ENCODE measurements at regions not wholly inside any gene's neighbourhood (a gene's known extent, or its start where the extent isn't known, plus 50 kb on each side); places are given as distances from the start of the nearest gene placed in this dataset.
A peak's percentile ranks its signal among the peaks of the same experiment; 100 is the strongest.

- DNase-seq: no peak
These were observed 290.3 kb downstream of the NSG2 start for GRCh38 chr5:174335682-174336364.

- DNase-seq: no peak
These were observed 291.0 kb downstream of the NSG2 start for GRCh38 chr5:174336479-174336878.

- no peak for DNase-seq
These were observed 292.0 kb downstream of the NSG2 start for GRCh38 chr5:174337276-174338184.

- DNase-seq: no peak
These were observed 292.9 kb downstream of the NSG2 start for GRCh38 chr5:174338185-174339010.

DNA sequence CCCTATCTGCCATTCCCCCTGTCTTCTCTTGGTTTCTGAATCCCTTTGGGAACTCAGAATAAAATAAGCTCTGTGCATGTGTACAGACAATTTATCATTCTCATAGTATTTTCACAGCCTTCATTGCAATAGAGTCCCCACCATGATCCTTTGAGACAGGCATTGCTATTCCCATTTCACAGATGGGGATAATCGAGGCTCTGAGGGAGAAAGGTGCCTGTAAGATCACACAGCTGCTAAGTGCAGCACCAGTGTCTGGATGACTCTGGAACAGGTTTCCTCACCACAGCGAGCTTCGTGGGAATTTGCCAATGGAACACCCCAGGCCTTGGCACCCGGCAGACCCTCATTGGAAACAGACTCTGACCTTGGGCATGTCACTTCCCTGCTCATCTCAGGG, 293.6 kb downstream of the NSG2 start:
- DNase-seq: no peak

DNA sequence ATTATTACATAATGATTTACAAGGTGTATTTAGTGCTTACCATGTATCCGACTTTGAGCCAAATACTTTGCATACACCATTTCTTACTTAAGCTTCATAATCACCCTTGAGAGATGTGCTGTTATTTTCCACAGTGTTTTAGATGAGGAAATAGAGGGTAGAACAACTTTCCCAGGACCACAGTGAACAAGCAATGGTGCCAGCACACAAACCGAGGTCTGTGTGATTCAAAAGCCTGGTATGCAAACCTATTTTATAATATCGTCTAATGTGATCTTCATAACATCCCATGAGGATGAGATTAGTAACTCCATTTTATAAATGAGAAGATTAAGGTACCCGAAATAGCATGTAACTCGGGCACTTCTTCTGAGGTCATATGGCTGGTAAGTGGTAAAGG, 294.7 kb downstream of the NSG2 start:
- peak in 1 of 3 donors; percentile 14 for DNase-seq

GRCh38 chr5:174342696-174343095, 297.2 kb downstream of the NSG2 start:
- no peak for DNase-seq

GRCh38 chr5:174343826-174344225, 298.3 kb downstream of the NSG2 start:
- no peak for DNase-seq

GRCh38 chr5:174344335-174344734, 298.8 kb downstream of the NSG2 start:
- DNase-seq: no peak

- no peak for DNase-seq
These were observed 301.7 kb downstream of the NSG2 start for GRCh38 chr5:174347183-174347582.

GRCh38 chr5:174348311-174348981, 302.9 kb downstream of the NSG2 start:
- DNase-seq: peak; percentile 30 to 79 (median 70)

DNA sequence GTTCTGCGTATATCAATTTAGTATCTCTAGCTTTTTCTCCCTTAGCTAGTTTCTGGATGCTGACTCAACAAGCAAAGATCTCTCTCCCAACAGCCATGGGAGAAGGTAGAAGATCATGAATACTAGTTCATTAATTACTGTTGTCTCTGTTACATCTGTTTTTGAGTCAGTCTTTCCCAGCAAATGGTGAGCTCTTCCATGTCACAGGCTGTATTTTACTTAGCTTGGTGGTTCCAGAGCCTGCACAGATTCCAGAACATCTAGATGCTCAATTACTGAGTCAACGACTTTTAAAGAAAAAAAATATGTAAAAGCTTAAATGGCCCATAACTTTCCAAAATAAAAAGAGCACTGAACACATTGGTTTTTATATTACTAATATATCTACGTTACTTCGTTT, 307.2 kb downstream of the NSG2 start:
- no peak for DNase-seq

- DNase-seq: peak in 1 of 3 donors; percentile 17
These were observed 309.1 kb downstream of the NSG2 start for GRCh38 chr5:174354571-174354970.

DNA sequence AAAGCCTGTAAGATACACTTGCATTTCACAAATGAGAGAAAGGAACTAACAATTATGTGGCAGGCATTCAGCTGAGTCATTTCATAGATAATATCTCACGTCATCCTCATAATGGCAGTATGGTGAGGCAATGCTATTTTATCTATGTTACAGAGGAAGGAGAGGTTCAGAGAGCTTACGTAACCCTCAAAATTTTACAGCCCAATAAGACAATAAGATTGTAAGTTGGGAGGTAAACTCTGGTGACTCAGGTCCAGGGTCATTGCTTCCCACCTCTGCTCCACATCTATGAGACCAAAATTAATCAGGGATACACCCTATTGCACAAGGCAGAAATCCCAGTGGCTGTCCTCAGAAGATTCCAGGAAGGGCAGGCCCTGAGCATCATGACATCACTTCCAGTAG, 309.7 kb downstream of the NSG2 start:
- peak in 1 of 3 donors; percentile 68 for DNase-seq

GRCh38 chr5:174355995-174356394, 310.5 kb downstream of the NSG2 start:
- no peak for DNase-seq

- no peak for DNase-seq
These were observed 311.0 kb downstream of the NSG2 start for GRCh38 chr5:174356536-174356935.

DNA sequence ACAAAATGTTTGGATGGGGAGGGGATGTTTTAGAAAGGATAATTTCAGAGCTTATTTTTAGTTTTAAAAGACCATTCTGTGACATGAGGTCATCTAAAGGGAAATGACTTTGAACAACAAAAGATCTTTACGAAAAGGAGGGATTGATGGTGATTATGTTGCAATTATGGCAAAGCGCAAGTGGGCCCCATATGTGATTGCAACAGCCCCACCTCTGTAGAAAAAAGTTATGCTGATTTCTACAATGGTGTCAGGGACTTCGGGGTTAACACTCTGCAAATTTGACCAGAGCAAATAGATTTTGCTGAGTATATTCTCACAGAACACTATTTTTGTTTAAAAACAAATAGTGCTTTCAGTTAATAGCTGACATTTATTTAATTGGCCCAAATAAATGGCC, 312.8 kb downstream of the NSG2 start:
- DNase-seq: no peak

GRCh38 chr5:174359071-174359470, 313.6 kb downstream of the NSG2 start:
- no peak for DNase-seq

- no peak for DNase-seq
These were observed 317.0 kb downstream of the NSG2 start for GRCh38 chr5:174362514-174362913.

GRCh38 chr5:174363934-174364333, 318.4 kb downstream of the NSG2 start:
- DNase-seq: no peak

DNA sequence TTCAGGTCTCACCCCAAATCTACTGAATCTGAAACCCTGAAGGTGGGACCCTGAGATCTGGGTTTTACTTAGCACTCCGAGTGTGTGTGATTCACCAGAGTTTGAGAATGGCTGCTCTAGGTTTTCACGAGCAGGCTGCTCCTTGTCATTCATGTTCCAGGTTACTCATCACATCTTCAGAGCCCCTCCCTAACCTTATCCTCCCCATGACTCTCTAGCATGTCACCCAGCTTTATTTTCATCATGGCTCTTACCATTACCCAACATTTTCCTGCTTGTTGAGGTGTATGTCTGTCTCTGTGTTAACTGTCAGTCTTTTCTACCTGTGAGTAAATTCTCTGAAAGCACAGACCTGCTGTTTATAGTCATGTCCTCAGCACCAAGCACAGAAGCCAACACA, 319.2 kb downstream of the NSG2 start:
- no peak for DNase-seq

All from muscle of back (tissue), 3 donors.